ENCODE measurements at regions not wholly inside any gene's neighbourhood (a gene's known extent, or its start where the extent isn't known, plus 50 kb on each side); places are given as distances from the start of the nearest gene placed in this dataset.

DNA sequence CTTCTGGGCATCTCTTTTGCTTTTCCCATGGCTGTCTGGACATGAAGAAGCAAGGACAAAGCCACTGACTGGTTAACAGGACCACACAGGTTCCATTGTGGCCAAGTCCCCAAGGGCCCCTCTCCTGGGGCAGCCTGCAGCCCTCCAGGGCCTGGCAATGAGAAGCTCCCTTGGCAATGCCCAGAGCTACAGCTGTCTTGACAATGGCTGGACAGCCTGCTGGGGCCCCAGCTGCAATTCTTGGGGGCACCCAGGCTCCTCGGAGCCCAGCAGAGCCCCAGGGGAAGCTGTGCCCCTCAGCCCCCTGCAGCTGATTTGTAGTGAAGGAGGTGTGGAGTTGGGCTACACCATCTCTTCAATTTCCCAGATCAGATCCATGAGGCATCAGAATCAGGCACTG, 384.9 kb upstream of the PODXL start:
- TF ChIP-seq EZH2 (IDR thresholded peaks at IDR 0.05) (no peak), POLR2AphosphoS5 (IDR thresholded peaks at IDR 0.05; ENCODE audit: borderline replicate concordance, low read depth, low read length) (no peak), FOXP2 (optimal IDR thresholded peaks at IDR 0.05; ENCODE audit: control extremely low read depth, extremely low read length, insufficient read depth) (no peak)
